SU-DHL-6 (cell line): ENCODE measurements at regions not wholly inside any gene's neighbourhood (a gene's known extent, or its start where the extent isn't known, plus 50 kb on each side); places are given as distances from the start of the nearest gene placed in this dataset.

Source experiments
- H2AFZ ChIP-seq: fragments of 200-600 bp; sonication (generic); 2 replicates; pipeline ENCODE4 v1.6.1; 2014; ENCODE audit warnings: low read depth, mild to moderate bottlenecking, moderate library complexity, mixed read lengths, antibody characterized with exemption, low read length; ENCODE audit not compliant: severe bottlenecking
- H3F3A ChIP-seq: fragments of 200-600 bp; shearing (Covaris generic); 2 replicates; pipeline ENCODE4 v1.6.0; 2016; ENCODE audit warnings: antibody characterized with exemption, mild to moderate bottlenecking; ENCODE audit not compliant: insufficient read depth
- H3K27ac ChIP-seq: fragments of 200-600 bp; sonication (generic); 2 replicates; pipeline ENCODE4 v1.5.1; 2016; ENCODE audit warnings: low read depth, mild to moderate bottlenecking, low read length, moderate library complexity, mixed read lengths
- H3K27me3 ChIP-seq: fragments of 200-600 bp; sonication (generic), shearing (Covaris generic); 2 replicates; pipeline ENCODE4 v1.6.0; 2014; ENCODE audit warnings: mild to moderate bottlenecking, low read length
- H3K36me3 ChIP-seq: fragments of 200-600 bp; sonication (generic); 2 replicates; pipeline ENCODE4 v1.6.1; 2014; ENCODE audit warnings: mild to moderate bottlenecking, low read length, mixed read lengths
- H3K4me2 ChIP-seq: fragments of 300-600, 200-600 bp; shearing (Covaris generic), sonication (generic); 2 replicates; pipeline ENCODE4 v1.6.0; 2014; ENCODE audit warnings: low read length, low read depth, mild to moderate bottlenecking; ENCODE audit not compliant: poor library complexity, severe bottlenecking
- H3K4me3 ChIP-seq: fragments of 200-600 bp; sonication (generic); 2 replicates; pipeline ENCODE4 v1.5.1; 2014; ENCODE audit warnings: antibody characterized with exemption, low read length, mild to moderate bottlenecking, mixed read lengths; ENCODE audit not compliant: insufficient read depth, poor library complexity, severe bottlenecking
- H3K79me2 ChIP-seq: fragments of 200-600 bp; sonication (generic); 2 replicates; pipeline ENCODE4 v1.6.1; 2014; ENCODE audit warnings: mild to moderate bottlenecking, low read length, moderate library complexity; ENCODE audit not compliant: insufficient read depth
- H3K9ac ChIP-seq: fragments of 200-600 bp; sonication (generic); 2 replicates; pipeline ENCODE4 v1.7.0; 2014; ENCODE audit warnings: mild to moderate bottlenecking, low read length
- H3K9me2 ChIP-seq: fragments of 200-600 bp; sonication (generic); replicated peaks from 2 replicates; pipeline ENCODE4 v1.6.1; 2014; ENCODE audit warnings: low read length; ENCODE audit not compliant: insufficient read depth
- H3K9me3 ChIP-seq: fragments of 200-600 bp; sonication (generic); 2 replicates; pipeline ENCODE4 v1.6.1; 2014; ENCODE audit warnings: low read length, mixed read lengths; ENCODE audit not compliant: insufficient read depth
- H4K20me1 ChIP-seq: fragments of 200-600 bp; sonication (generic); 2 replicates; pipeline ENCODE4 v1.6.1; 2014; ENCODE audit warnings: low read depth, mild to moderate bottlenecking, antibody characterized with exemption, low read length, moderate library complexity, mixed read lengths
- EZH2phosphoT487 ChIP-seq: fragments of 200-600 bp; sonication (generic), shearing (Covaris generic); conservative IDR thresholded peaks from 2 replicates; pipeline ENCODE4 v1.6.1; 2018; ENCODE audit warnings: mild to moderate bottlenecking, antibody characterized with exemption, low read length, moderate library complexity, mixed read lengths
- TF ChIP-seq, protein P1 (sequence below): fragments of 200-600 bp; sonication (generic); IDR thresholded peaks from one replicate; pipeline ENCODE4 v1.5.1; 2017; ENCODE audit warnings: antibody characterized with exemption, mild to moderate bottlenecking, low read length, moderate library complexity; ENCODE audit not compliant: insufficient read depth, poor library complexity, severe bottlenecking

DNA sequence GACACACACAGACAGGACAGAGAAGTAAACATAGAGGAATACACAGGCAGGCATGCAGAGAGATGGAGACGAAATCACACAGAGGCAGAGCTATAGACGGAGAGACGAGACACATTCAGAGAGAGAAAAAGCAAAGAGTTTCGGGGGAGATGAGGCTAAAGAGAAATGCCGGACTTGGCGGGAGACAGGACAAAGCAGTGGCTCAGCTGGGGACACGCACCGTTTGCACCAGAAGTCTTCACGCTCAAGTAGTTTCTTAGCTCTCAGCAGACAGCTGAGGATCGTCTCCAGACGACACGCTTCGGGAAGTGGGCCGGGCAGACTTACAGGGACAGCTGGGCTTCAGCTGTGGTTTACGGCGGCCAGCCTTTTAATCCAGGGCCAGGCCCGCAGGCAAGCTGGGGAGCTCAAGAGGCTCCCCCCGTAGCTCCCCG lies 56.2 kb upstream of the DLG1 start:
- no peak overlapping the region for H3K9ac ChIP-seq
- no peak overlapping the region for H3K4me3 ChIP-seq
- no peaks in the 10 kb centered on the region for H4K20me1 ChIP-seq
- H3K27me3 ChIP-seq: no peaks in the 10 kb centered on the region
- no peaks in the 10 kb centered on the region; the same call in 1 of the 2 replicates for H3K9me3 ChIP-seq
- TF ChIP-seq, protein P1, sequence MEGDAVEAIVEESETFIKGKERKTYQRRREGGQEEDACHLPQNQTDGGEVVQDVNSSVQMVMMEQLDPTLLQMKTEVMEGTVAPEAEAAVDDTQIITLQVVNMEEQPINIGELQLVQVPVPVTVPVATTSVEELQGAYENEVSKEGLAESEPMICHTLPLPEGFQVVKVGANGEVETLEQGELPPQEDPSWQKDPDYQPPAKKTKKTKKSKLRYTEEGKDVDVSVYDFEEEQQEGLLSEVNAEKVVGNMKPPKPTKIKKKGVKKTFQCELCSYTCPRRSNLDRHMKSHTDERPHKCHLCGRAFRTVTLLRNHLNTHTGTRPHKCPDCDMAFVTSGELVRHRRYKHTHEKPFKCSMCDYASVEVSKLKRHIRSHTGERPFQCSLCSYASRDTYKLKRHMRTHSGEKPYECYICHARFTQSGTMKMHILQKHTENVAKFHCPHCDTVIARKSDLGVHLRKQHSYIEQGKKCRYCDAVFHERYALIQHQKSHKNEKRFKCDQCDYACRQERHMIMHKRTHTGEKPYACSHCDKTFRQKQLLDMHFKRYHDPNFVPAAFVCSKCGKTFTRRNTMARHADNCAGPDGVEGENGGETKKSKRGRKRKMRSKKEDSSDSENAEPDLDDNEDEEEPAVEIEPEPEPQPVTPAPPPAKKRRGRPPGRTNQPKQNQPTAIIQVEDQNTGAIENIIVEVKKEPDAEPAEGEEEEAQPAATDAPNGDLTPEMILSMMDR: no peak
- TF ChIP-seq EZH2phosphoT487: no peak
- H3K36me3 ChIP-seq: no peaks in the 10 kb centered on the region
- no peak overlapping the region for H3K4me2 ChIP-seq
- no peak overlapping the region for H2AFZ ChIP-seq
- no peak overlapping the region for H3K27ac ChIP-seq
- H3K79me2 ChIP-seq: no peaks in the 10 kb centered on the region
- no peaks in the 10 kb centered on the region for H3K9me2 ChIP-seq
- H3F3A ChIP-seq: no peaks in the 10 kb centered on the region

DNA sequence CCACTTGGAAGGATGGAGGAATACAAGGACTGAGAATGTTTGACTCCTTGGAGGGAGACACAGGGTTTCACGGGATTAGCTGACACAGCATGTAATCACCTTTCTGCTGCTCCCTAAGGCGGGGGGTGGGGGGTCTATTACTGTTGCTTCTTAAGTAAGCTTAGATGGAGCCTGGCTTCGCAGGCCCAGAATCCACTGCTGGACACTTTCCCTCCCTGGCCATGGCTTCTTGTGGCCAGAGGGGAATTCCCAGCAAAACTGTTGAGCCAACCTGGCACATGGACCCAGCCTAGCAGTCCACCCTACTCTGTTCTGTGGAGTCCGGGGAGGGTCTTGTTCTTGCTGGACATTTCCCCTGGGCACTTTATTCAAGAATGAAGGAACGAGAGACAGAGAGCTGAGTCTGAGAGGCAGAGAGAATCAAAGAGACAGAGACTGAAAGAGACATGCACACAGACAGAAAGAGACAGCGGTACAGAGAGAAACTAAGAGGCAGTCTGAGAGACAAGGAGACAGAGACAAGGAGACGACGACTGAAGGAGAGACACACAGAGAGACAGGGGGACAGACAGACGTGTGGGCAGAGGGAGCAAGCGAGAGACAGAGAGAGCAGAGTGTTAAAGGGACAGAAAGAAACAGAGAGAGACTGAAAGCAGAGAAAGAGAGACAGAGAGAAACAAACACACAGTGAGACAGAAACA lies 55.6 kb upstream of the DLG1 start:
- H3K27ac ChIP-seq: no peak overlapping the region
- no peak overlapping the region for H3K4me2 ChIP-seq
- H3K36me3 ChIP-seq: no peaks in the 10 kb centered on the region
- H3K9me3 ChIP-seq: no peaks in the 10 kb centered on the region; the same call in 1 of the 2 replicates
- TF ChIP-seq, protein P1: no peak
- TF ChIP-seq EZH2phosphoT487: no peak
- H3K9ac ChIP-seq: no peak overlapping the region
- no peaks in the 10 kb centered on the region for H3F3A ChIP-seq
- no peaks in the 10 kb centered on the region for H3K27me3 ChIP-seq
- H3K4me3 ChIP-seq: no peak overlapping the region
- no peaks in the 10 kb centered on the region for H3K9me2 ChIP-seq
- H4K20me1 ChIP-seq: no peaks in the 10 kb centered on the region
- no peaks in the 10 kb centered on the region for H3K79me2 ChIP-seq
- no peak overlapping the region for H2AFZ ChIP-seq

DNA sequence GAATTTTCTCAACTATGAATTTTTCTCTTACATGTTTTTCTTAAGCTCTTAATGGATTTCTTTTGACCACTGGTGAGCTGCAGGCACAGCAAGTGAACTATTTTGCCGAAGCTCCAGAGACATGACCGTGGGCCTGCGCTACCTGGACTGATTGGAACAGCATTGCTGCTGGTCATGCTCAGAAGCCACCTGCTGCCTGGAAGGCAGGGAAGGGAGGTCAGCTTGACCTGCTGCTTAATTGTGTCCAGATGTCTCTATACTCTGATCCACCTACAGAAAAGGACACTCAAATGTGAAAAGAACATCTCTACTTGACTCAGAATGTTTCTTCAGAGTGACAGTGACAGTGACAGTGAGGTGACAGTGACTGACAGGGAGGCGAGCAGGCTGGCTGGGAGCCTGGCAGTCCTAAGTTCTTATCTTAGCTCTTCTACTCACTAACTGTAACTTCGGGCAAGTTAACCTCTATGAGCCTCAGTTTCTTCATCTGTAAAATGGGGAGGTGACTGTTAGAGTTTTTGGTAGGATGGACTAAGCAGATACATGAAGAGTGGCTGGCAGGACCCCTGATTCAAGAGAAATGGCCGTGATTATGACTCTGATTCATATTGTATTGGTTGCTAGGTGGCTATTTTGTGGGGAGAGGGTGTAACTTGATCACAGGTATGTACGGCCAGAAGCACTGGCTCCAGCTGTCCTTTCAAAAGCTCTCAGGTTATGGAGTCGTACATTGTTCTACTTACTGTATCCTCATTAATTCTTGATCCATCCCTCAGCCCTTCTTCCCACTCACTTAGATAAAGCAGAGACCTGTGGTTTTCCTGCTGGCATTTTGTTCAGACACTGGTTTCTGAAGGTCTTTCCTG lies 54.8 kb upstream of the DLG1 start:
- Histone ChIP-seq H3K9me2 (no peaks in the 10 kb centered on the region), H3K4me2 (no peak overlapping the region), H3K27ac (no peak overlapping the region), H3K79me2 (no peaks in the 10 kb centered on the region), H3K36me3 (no peaks in the 10 kb centered on the region), H3F3A (no peaks in the 10 kb centered on the region), H4K20me1 (no peaks in the 10 kb centered on the region), H3K27me3 (no peaks in the 10 kb centered on the region), H3K9ac (no peak overlapping the region), H3K4me3 (no peak overlapping the region), H3K9me3 (no peaks in the 10 kb centered on the region), H2AFZ (no peak overlapping the region)
- TF ChIP-seq, protein P1: no peak
- no peak for TF ChIP-seq EZH2phosphoT487
